GM18508 (cell line): ENCODE measurements at regions not wholly inside any gene's neighbourhood (a gene's known extent, or its start where the extent isn't known, plus 50 kb on each side); places are given as distances from the start of the nearest gene placed in this dataset.

Source experiments
- ATAC-seq: cut with Tn5 transposase; IDR thresholded peaks from one replicate; pipeline ENCODE4 v1.9.1; 2021; ENCODE audit warnings: moderate number of reproducible peaks; ENCODE audit not compliant: insufficient read depth, unreplicated experiment

DNA sequence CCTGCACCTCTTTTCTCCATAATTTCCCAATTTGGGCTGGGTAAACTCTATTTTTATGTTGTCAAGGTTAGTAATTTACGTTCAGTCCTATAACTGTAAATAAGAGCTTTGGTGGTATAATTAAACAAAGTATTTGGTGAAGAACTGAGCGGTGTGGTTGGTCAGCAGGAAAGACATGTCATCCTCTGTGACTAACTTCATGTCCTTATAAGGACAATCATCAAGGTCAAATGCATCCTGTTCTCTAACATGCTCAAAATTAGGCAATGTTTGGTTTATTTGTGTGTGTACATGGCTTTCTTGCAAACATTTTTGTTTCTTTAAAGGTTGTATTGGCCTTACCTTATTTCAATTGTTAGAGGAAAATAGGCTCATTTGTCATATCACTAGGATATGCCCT is 121.5 kb upstream of the NABP1 start:
- ATAC-seq = no peak

DNA sequence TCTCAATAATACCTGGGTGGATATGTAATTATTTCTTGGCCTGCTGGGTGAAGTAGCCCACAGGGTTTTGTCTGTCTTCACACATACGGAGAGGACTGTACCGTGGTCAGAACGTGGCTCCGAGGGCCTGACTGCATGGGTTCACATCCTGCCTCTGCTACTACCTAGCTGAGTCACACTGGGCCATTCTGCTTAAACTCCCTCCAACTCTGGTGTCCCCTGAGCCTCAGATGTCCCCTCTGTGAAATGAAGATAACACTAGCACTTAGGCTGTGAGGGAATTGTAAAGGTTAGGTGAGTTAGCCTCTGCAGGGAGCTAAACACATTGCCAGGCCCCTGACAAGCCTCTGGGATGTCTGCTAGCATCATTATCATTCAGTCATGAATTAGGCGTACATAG is 120.1 kb upstream of the NABP1 start:
- no peak for ATAC-seq

DNA sequence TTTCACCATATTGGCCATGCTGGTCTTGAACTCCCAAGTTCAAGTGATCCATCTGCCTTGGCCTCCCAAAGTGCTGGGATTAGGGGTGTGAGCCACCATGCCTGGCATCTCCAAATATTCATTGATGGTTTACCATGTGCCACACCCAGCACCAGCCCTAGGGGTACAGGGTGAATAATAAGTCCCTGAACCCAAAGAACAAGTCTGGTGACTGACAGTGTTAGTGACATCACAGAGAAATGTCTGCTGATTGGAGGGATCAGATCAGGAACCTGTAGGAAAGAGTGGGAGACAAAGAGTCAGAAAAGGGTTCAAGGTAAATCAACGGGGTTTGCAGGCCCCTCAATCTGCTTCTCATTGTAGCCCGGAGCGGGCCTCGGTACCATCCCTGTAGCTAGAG is 118.4 kb upstream of the NABP1 start:
- ATAC-seq = no peak

DNA sequence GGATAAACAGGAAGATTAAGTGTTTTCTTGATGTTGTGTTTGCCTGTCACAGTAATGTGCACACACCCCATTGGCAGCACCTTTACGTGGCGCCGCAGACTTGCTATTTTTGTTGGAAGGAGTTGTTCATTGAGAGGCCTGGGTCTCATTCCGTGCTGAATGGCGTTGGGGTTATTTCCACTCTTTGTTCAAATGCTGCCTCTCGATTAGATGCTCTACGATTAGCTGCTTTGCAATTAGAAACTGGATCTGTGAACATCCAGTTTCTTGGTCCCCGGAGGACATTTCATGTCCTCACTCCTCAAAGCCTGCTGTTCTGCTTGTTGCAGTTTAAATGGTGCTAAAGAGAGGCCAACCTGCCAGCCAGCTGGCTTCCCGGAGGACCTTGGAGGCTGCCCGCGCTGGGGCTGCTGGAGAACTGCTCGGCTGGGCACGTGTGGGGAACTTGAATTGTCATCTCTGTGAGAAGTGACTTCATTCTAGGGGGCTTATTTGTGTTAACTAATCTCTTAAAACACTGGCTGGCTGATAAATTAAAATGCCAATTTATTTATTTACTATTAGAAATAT is 117.4 kb upstream of the NABP1 start:
- no peak for ATAC-seq

DNA sequence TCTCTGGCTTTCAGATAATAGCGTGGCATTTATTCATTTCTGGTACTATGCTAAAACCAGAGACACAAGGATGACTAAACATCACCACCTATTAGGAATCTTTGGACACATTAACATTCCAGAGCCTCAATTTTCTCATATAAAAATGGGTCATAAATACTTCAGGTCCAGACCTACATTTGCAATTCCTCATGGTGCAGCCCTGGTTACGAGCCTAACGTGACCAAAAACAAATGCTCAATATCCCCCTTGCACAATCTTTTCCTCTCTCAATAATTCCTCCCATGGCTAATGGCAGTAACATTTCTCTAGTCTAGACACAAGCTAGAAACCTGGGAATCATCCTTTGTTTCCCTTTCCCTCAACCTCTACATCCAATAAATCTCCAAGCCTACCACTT is 112.8 kb upstream of the NABP1 start:
- no peak for ATAC-seq

DNA sequence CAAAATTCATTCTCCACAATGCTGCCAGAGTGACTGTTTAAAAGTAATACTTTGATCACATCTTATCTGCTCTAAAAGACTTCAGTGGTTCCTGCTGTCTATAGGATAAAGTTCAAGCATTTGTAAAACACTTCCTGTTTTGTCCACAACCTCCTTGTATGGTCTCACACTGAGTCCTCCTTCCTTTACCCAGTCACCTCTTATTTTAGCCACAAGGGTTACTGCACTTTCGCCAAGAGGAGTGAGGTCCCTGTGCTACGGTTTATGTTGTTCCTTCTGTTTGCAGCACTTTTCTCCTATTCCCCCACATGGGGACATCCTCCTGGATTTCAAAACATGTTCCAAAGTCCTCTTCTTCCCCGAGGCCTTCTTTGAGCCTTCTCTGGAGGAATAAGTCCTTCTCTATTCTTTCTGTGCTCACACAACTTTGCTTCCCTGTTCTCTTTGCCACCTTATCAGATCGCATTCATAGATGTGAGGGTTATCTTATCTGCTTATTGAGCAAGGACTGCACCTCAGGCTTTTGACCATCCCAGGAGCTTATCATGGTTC is 112.2 kb upstream of the NABP1 start:
- ATAC-seq = peak; percentile 47

DNA sequence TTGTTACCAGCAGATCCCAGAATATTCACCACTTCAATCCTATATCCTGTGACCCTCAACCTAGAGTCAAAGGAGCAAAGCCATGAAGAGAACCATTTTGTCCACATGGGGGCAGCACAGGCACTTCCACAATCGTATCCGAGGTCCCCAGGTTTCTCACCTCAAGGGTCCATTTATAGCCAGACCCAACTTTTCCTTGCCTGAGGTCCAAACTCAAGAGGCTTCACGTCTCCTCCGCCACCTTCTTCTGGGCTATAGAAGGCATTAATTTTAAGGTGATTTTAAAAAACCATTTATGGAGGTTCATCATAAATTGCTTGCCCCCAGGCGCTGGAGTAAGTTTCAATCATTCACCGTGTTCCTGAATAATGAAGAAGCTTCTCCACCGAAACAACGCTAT is 111.6 kb upstream of the NABP1 start:
- ATAC-seq = peak; percentile 49

DNA sequence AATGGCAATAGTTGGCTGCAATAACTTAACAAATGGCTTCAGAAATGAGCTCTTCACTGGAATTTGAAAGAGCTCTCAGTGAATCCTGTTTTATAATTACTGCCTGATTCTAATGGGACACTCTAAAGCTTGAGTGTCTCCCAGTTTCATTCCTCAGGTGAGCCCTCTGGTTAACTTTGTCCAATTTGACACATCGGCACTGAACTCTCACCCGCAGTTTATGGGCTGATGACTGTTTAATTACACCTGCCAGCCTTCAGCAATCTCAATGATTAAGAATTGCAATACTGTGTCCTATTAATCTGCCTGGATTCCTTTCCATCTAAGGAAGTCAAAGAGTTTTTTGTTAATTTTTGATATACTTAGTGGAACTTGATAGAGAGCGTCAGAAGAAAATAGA is 110.7 kb upstream of the NABP1 start:
- no peak for ATAC-seq

DNA sequence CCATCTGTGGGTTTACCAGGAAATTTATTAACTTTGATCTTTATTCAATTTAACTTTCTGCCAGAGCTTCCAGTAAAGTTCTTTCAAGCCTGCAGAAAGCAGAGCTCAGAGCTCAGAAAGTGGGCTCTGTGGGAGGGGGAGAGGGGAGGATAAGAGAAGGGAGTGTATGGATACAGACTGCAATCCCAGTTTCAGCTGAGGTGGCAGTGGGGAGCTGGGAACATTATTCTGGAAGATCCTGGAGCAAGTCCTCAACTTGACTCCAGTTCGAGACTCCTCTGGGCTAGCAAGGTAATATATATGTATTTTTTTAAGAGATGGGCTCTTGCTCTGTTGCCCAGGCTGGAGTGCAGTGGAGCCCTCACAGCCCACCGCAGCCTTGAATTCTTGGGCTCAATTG is 108.9 kb upstream of the NABP1 start:
- no peak for ATAC-seq

DNA sequence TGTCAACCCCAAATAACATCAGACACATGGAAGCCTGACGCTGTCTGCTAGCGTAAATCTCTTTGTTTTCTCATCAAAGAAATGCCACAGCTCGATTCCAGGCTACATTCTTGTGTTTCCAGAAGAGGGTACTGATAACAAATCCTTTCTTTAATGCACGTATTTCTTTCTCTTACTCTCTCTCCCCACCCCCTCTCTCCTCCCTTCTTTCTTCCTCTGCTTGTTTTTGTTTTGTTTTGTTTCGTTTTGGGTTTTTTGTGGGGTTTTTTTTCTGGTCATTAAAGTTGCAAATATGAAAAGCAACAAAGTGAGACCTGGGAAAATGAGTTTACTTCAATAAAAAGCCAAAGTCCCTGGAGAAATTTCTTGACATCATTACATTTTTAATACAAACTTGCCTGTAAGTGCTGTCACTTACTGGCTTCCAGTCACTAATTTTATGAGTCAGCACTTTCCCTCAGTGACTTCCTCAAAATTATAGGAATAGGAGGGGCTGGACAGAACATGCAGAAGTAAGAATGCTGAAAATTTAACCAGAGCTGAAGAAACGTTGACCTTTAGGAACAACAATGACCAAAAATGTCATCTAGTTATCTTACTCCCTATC is 106.7 kb upstream of the NABP1 start:
- ATAC-seq = no peak

DNA sequence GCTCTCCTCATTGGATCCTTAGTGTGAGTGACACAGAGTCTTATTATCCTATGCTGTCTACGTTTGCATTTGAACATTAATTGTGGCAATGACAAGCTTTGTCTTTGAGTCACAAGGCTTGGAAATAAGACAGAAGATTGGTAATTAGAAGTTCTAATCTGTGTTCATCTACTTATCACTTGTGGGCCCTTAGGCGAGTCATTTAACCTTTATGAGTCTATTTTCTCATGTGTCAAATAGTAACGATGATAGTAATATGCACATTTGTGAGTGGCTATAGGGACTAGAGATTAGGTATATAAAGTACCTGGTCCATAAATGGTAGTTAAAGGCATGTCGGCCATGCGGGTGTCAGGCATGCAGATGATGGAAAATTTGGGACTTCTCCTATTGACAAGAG is 105.6 kb upstream of the NABP1 start:
- no peak for ATAC-seq

DNA sequence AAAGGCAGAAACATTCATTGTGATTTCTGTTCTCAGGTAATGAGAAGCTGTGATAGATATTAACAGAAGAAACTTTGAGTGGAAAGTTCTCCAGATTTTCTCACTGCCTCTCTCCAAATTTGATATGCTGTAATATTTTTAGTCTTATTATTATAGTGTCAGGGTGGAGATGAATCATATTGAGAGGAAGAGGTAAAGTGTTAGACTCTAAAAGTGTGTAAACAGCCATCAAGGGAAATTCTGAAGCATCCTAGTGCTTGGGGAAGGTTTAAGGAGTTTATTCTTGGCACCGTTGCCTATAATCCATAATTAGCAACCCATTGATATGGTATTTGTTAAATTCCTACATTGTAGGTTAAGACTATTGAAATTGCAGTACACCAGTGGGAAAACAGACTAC is 104.7 kb upstream of the NABP1 start:
- ATAC-seq = no peak

DNA sequence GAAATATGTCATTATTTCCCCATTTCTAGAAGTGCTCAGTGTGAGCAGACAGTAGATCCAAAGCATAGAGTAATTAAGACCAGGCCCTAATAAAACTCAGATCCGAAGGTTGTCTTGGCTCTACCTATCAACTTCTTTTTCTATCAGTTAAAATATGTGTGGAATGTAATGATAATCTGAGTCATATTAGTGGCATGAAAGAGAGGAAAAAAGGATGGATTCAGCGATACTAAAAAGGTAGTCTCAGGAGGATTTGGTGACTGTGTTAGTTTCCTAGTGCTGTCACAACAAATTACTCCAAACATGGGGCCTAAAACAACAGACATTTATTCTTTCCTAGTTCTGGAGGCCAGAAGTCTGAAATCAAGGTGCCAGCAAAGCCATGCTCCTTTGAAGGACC is 103.7 kb upstream of the NABP1 start:
- ATAC-seq = no peak

DNA sequence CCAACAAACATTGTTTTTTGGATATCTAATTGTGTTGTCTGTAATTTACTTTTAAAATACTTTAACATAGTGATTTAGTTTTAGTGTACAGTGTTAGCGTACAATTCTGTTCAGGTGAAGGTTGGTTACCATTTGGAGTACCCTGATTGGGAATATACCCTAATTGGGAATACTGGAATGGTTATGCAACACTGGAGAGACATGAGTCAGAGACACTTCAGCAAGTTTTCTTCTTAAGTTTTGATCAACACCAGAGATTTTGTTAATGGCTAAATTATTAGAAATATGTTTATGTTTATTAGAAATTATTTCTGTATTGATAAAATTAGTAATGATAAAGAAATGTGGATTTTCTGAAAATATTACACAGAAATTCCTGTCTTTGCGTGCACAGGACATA is 100.3 kb upstream of the NABP1 start:
- no peak for ATAC-seq

DNA sequence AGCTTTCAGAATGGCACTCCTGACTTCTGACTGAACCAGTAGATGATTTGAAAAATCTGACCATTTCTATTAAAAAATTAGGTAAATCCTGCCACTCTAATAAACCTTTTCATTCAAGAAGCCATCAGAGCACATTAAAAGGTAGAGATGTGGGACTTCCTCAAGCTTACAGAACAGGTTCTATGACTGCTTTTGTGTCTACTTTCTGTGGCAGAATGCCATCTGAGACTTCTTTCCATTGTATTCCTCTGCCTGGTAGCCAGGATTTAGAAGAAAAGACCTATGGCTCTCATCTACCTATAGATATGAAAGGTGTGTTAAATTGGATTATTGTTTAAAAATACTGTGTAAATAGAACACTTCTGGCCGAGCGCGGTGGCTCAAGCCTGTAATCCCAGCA is 99.9 kb upstream of the NABP1 start:
- no peak for ATAC-seq

DNA sequence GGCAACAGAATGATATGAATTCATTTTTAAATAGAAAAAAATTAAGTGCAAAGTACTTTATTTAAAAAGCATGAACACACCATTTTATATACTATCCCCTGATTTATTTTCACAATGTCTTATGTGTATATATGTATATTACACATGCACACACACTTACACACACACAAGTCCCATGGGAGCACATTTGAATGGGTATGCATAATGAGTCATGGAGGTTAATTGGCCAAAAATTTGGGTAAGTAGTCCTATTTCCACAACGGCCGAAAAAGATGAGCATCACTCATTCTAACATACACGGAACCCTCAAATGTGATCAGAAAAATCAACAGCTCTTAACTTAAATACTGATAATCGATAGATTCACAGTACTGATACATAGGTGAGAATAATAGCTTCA is 97.4 kb upstream of the NABP1 start:
- ATAC-seq = no peak

DNA sequence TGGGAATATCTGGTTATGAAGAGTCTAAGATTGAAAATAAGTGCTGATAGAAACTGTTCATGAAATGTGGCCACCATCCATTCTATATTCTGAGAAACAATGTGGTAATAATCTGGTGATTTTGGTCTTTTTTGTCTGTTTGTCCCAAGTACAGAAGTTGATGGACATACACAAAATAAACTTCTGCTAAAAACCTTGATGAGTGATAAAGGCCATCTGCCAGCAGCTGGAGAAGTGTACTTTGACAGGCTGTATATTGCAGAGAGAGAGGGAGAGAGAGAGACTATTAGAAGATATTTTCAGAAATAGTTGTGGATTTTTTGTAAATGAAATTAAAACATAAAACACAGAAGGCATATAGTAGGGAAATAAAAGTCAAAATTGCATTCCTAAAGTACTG is 96.9 kb upstream of the NABP1 start:
- ATAC-seq = no peak

DNA sequence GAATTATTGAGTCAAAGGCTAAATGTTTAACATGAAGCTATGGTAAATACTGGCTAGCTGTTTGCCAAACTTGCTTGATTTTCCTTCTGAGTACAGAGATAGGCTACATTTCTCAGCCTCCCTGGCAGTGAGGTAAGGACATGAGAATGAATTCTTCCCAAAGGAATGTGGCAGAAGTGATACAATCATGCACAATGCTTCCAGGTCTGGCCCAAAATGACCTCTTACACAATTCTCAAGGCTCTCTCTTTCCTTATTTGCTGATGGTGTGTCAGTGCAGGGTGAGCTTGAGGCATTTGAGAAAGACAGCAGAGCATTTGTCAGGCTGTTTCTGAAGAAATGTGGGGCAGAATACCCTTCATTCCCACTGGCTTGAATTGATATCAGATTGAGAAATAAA is 95.6 kb upstream of the NABP1 start:
- no peak for ATAC-seq

DNA sequence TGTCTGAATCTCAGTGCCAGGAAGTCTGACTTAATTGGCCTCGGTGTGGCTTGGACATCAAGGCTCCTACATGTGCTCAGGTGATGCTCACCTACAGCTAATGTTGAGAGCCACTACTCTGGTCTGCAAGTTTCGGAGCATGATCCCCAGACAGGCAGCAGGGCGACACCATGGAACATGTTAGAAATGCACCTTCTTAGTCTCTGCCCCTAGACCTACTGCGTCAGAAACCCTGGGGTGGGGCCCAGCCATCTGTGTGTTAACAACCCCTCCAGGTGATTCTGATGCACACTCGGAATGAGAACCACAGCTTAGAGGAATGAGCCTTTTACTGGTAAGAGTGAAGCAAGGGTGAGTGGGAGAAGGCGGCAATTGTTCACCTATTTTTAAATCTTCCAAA is 86.9 kb upstream of the NABP1 start:
- ATAC-seq = no peak

DNA sequence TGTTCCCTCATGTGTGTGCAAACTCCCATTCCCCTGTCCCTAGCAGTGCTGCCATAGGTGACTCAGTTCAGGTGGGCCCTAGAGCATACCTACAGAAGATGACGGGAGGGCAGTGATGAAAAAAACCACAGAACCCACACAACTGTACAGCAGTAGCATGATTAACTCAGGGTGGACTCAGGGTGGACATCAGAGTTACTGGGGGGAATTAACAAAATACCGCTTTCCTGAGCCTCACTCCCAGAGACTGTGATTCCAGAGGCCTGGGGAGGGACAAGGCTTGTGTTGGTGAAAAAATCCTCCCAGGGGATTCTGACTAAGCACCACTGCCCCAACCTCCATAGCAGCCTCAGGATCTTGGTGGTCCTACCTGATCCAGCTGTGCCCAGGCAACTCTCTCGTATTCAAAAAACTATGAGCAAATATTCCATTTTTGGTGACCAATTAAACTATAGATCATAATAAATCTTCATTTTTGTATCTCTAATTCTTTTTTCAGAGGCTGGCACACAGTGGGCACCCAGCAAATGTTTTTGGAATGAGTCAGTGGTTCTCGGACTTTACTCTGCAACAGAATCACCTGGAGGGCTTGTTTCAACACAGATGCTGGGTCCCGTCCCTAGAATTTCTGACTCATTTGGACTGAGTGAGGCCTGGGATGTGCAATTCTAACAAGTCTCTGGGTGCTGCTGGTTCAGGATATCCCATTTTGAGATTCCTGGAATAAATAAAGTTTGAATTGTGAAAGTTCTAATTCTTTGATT is 84.1 kb upstream of the NABP1 start:
- ATAC-seq = no peak

DNA sequence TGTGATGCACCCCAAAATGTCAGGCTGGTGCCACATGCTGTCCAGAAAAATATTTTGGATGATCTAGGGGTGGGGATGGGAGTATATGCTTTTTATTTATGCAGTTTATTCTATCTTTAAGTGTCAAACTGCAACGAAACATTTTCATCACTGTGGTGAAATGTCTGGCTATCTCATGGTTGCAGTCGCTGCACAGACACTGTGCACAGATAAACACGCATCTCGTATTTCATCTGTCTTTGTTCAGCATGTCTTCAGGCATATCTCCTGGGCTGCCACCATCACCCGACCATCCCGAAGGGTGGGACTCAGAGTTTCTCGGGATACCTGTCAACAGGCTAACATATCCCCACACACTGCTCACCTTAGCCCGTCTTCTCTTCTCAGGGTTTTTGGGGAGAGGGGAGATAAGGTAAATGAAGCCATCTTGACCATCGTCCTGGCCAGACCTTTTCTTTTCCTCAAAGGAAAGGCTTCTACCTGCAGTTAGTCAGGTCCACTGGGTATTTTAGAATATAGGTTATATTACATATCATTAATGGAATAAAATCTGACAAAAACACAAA is 80.7 kb upstream of the NABP1 start:
- no peak for ATAC-seq
